Activated CD8-positive, alpha-beta T cell treated with anti-CD3 and anti-CD28 coated beads, Interleukin-2, amount 10 ng/mL, durations not matched to agents 7 days and 5 days (primary cell): ENCODE measurements at regions not wholly inside any gene's neighbourhood (a gene's known extent, or its start where the extent isn't known, plus 50 kb on each side); places are given as distances from the start of the nearest gene placed in this dataset.

Experiments
- ATAC-seq: fragments of 150-1000 bp; cut with Tn5 transposase; one replicate; pipeline ENCODE4 v1.10.0; 2021; ENCODE audit warnings: moderate library complexity
- CTCF ChIA-PET: fragments of 350-600 bp; sonication (Branson Sonifier 250); formaldehyde crosslinking; loops from one replicate; lab custom pipeline; 2021; ENCODE audit warnings: antibody characterized with exemption; lab: Charles Lee
- POLR2A ChIA-PET: fragments of 350-600 bp; sonication (Branson Sonifier 250); formaldehyde crosslinking; loops from one replicate; lab custom pipeline; 2021; ENCODE audit warnings: antibody characterized with exemption; lab: Charles Lee
- DNase-seq: peaks from one replicate; pipeline ENCODE4 v3.0.0-alpha.2; 2020
- H3K27ac Mint-ChIP-seq: one replicate; pipeline ENCODE4 v1.8.0; 2021; ENCODE audit warnings: mild to moderate bottlenecking, mixed read lengths
- H3K27me3 Mint-ChIP-seq: one replicate; pipeline ENCODE4 v1.8.0; 2021; ENCODE audit warnings: low read depth, mixed read lengths
- H3K36me3 Mint-ChIP-seq: one replicate; pipeline ENCODE4 v1.8.0; 2021; ENCODE audit warnings: low read depth, mixed read lengths
- H3K4me1 Mint-ChIP-seq: one replicate; pipeline ENCODE4 v1.8.0; 2021; ENCODE audit warnings: low read depth, mixed read lengths
- H3K4me3 Mint-ChIP-seq: one replicate; pipeline ENCODE4 v1.8.0; 2021; ENCODE audit warnings: mild to moderate bottlenecking, mixed read lengths
- H3K9me3 Mint-ChIP-seq: one replicate; pipeline ENCODE4 v1.8.0; 2022; ENCODE audit warnings: mixed read lengths; ENCODE audit not compliant: insufficient read depth

- ATAC-seq (no peak), DNase-seq (no peak)
- CTCF ChIA-PET, result no interaction called here
- Mint-ChIP-seq H3K4me3 (no peak overlapping the region), H3K4me1 (no peaks in the 10 kb centered on the region), H3K27me3 (no peaks in the 10 kb centered on the region), H3K36me3 (no peaks in the 10 kb centered on the region), H3K9me3 (peaks cover 8% of the 10 kb centered on the region), H3K27ac (no peak overlapping the region)
- POLR2A ChIA-PET, result no interaction called here
These were observed 580.1 kb upstream of the FTMT start for GRCh38 chr5:121271546-121271945.

GRCh38 chr5:121273833-121274433 lies 577.7 kb upstream of the FTMT start:
- CTCF ChIA-PET, result no interaction called here
- POLR2A ChIA-PET, result no interaction called here
- no peaks in the 10 kb centered on the region for H3K36me3 Mint-ChIP-seq
- no peaks in the 10 kb centered on the region for H3K4me1 Mint-ChIP-seq
- H3K9me3 Mint-ChIP-seq, result peaks cover 8% of the 10 kb centered on the region
- no peak for DNase-seq
- H3K27me3 Mint-ChIP-seq, result no peaks in the 10 kb centered on the region
- ATAC-seq, result no peak
- no peak overlapping the region for H3K4me3 Mint-ChIP-seq
- H3K27ac Mint-ChIP-seq, result no peak overlapping the region

DNA sequence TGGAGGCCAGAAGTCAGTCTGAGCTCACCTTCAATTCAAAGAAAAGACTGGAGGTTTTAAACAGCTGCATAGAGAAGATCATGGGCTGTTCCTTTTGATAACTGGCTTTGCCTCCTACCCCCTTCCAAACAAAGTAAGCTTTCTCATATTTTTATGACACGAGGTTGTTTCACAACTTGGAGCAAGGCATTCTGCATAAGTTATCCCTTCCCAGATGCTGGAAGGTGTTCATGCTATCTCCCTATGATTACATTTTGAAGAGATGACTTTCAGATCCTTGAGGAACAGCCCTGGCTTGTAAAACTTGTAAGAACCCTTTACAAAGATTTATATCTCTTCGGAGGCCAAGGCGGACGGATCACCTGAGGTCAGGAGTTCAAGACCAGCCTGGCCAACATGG lies 571.9 kb upstream of the FTMT start:
- no peak overlapping the region for H3K27ac Mint-ChIP-seq
- peaks cover 9% of the 10 kb centered on the region for H3K9me3 Mint-ChIP-seq
- ATAC-seq, result no peak
- no peaks in the 10 kb centered on the region for H3K36me3 Mint-ChIP-seq
- ChIA-PET POLR2A (no interaction called here), CTCF (no interaction called here)
- no peaks in the 10 kb centered on the region for H3K4me1 Mint-ChIP-seq
- DNase-seq, result no peak
- no peak overlapping the region for H3K4me3 Mint-ChIP-seq
- H3K27me3 Mint-ChIP-seq, result no peaks in the 10 kb centered on the region

DNA sequence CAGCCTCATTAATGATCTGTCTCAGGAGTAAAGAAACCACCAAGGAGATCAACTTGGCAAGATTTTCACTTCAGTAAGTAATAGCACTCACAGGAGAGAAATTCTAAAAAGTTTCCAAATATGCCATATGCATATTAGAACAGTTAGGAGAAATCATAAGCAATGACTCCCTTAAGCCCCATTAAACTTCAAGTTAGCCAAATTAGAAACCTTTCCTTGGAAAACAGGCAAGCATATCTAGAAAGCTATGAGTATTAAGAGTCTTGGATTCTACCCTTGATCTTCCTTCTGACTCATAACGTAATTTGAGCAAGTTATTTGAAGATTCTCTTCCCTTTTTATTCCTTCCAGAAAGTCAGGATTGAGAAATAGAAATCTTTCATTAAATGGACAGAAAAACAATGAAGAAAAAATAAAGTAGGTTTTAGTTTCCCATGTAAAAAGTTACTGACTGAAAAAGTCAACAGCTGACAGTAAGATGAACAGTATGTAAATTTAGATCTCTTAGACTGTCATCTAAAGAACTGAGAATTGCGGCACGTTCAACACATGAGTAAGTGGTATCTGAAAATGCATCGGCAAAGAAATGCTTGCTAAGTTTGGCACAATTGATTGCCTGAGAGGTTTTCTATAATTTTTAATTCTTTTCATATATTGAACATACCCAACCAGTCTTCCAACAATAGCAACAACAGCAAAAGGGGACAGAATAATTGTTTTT lies 565.7 kb upstream of the FTMT start:
- Mint-ChIP-seq H3K4me1 (no peaks in the 10 kb centered on the region), H3K27me3 (no peaks in the 10 kb centered on the region), H3K4me3 (no peak overlapping the region), H3K36me3 (no peaks in the 10 kb centered on the region), H3K27ac (no peak overlapping the region), H3K9me3 (peaks cover 4% of the 10 kb centered on the region)
- ChIA-PET CTCF (no interaction called here), POLR2A (no interaction called here)
- ATAC-seq (no peak), DNase-seq (no peak)

DNA sequence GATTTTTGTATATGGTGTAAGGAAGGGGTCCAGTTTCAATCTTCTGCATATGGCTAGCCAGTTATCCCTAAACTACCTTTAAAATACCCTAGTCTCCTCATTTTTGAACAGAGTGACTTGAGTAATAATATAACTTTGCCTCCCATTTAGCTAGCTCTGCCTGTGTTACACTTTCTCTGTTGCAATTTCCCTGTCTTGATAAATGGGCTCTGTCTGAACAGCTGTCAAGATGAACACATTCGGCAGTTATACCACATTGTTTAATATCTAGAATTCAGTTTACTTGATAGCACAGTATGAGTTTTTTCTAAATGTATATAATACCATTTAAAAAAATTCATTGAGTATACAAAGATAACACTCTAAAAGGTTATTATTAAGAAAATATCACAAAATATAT lies 562.9 kb upstream of the FTMT start:
- ChIA-PET CTCF (no interaction called here), POLR2A (no interaction called here)
- ATAC-seq (no peak), DNase-seq (no peak)
- Mint-ChIP-seq H3K9me3 (no peaks in the 10 kb centered on the region), H3K27me3 (no peaks in the 10 kb centered on the region), H3K27ac (no peak overlapping the region), H3K4me1 (no peaks in the 10 kb centered on the region), H3K4me3 (no peak overlapping the region), H3K36me3 (no peaks in the 10 kb centered on the region)

GRCh38 chr5:121292664-121293063 lies 559.0 kb upstream of the FTMT start:
- Mint-ChIP-seq H3K27ac (no peak overlapping the region), H3K4me1 (no peaks in the 10 kb centered on the region), H3K36me3 (no peaks in the 10 kb centered on the region), H3K27me3 (no peaks in the 10 kb centered on the region), H3K4me3 (no peak overlapping the region), H3K9me3 (no peaks in the 10 kb centered on the region)
- ChIA-PET CTCF (no interaction called here), POLR2A (no interaction called here)
- ATAC-seq (no peak), DNase-seq (no peak)

- DNase-seq (no peak), ATAC-seq (no peak)
- Mint-ChIP-seq H3K4me1 (no peaks in the 10 kb centered on the region), H3K27ac (no peak overlapping the region), H3K27me3 (no peaks in the 10 kb centered on the region), H3K9me3 (no peaks in the 10 kb centered on the region), H3K4me3 (no peak overlapping the region), H3K36me3 (no peaks in the 10 kb centered on the region)
- ChIA-PET CTCF (no interaction called here), POLR2A (no interaction called here)
These were observed 555.3 kb upstream of the FTMT start for GRCh38 chr5:121296356-121296755.

GRCh38 chr5:121299153-121299552 lies 552.5 kb upstream of the FTMT start:
- H3K4me3 Mint-ChIP-seq, result no peak overlapping the region
- CTCF ChIA-PET, result no interaction called here
- H3K27ac Mint-ChIP-seq, result no peak overlapping the region
- POLR2A ChIA-PET, result no interaction called here
- DNase-seq (no peak), ATAC-seq (no peak)
- no peaks in the 10 kb centered on the region for H3K4me1 Mint-ChIP-seq
- no peaks in the 10 kb centered on the region for H3K36me3 Mint-ChIP-seq
- H3K27me3 Mint-ChIP-seq, result no peaks in the 10 kb centered on the region
- H3K9me3 Mint-ChIP-seq, result no peaks in the 10 kb centered on the region

DNA sequence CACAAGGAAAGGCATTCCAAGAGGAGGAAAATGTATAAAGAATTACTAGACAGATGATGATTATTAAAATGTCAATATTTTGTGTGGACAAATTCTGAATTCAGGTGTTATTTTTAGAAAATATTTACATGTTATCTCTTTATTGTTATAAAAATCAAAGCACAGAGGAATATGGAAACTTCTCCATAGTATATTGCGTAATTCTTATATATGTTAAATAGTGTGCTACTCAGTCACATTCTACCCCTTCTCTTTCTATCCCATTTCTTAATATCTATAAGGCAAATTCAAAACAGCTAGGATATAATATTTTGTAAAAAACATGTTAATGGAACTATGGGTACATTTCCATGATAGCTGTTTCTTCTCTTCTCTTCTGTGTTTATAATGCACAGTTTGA lies 546.8 kb upstream of the FTMT start:
- no peak overlapping the region for H3K27ac Mint-ChIP-seq
- no peaks in the 10 kb centered on the region for H3K9me3 Mint-ChIP-seq
- H3K27me3 Mint-ChIP-seq, result no peaks in the 10 kb centered on the region
- DNase-seq (no peak), ATAC-seq (no peak)
- no peak overlapping the region for H3K4me3 Mint-ChIP-seq
- no peaks in the 10 kb centered on the region for H3K36me3 Mint-ChIP-seq
- H3K4me1 Mint-ChIP-seq, result no peaks in the 10 kb centered on the region
- POLR2A ChIA-PET, result no interaction called here
- CTCF ChIA-PET, result no interaction called here

- ChIA-PET POLR2A (no interaction called here), CTCF (no interaction called here)
- no peak overlapping the region for H3K4me3 Mint-ChIP-seq
- ATAC-seq, result no peak
- H3K27me3 Mint-ChIP-seq, result no peaks in the 10 kb centered on the region
- no peaks in the 10 kb centered on the region for H3K36me3 Mint-ChIP-seq
- H3K9me3 Mint-ChIP-seq, result peaks cover 11% of the 10 kb centered on the region
- no peak for DNase-seq
- H3K27ac Mint-ChIP-seq, result no peak overlapping the region
- H3K4me1 Mint-ChIP-seq, result no peaks in the 10 kb centered on the region
These were observed 537.8 kb upstream of the FTMT start for GRCh38 chr5:121313886-121314285.

DNA sequence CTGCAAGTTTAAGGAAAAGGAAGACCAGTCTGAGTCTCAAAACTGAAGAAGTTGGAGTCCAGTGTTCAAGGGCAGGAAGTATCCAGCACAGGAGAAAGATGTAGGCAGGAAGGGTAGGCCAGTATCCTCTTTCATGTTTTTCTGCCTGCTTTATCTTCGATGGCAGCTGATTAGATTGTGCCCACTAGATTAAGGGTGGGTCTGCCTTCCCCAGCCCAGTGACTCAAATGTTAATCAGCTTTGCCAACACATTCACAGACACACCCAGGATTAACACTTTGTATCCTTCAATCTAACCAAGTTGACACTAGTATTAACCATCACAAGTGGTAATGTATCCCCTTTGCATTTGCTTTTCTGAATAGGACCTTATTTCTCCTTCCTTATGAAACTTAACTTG lies 535.9 kb upstream of the FTMT start:
- POLR2A ChIA-PET, result no interaction called here
- ATAC-seq, result no peak
- CTCF ChIA-PET, result no interaction called here
- no peaks in the 10 kb centered on the region for H3K4me1 Mint-ChIP-seq
- H3K36me3 Mint-ChIP-seq, result no peaks in the 10 kb centered on the region
- H3K9me3 Mint-ChIP-seq, result peaks cover 11% of the 10 kb centered on the region
- no peaks in the 10 kb centered on the region for H3K27me3 Mint-ChIP-seq
- DNase-seq, result no peak
- no peak overlapping the region for H3K4me3 Mint-ChIP-seq
- H3K27ac Mint-ChIP-seq, result no peak overlapping the region

DNA sequence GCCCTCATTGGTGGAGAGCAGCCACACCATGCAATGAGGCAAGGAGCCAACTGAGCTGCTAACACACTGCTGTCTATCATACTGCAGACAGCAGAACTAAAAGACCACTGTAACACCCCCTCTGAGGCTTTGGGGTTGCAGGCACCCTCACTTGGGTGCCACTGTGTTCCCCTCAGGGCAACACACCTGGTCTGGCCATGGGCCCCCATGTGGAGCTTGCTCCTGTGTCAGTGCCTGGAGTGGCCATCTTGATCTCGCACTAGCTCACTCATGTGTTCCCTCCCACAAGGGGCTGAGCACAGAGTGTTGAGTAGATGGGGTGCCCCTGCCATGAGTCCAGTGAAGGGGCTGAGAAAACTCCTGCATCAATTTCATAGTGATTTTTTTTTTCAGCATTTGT lies 532.4 kb upstream of the FTMT start:
- ATAC-seq (no peak), DNase-seq (no peak)
- ChIA-PET CTCF (no interaction called here), POLR2A (no interaction called here)
- H3K27me3 Mint-ChIP-seq, result no peaks in the 10 kb centered on the region
- peaks cover 10% of the 10 kb centered on the region for H3K9me3 Mint-ChIP-seq
- no peaks in the 10 kb centered on the region for H3K4me1 Mint-ChIP-seq
- H3K4me3 Mint-ChIP-seq, result no peak overlapping the region
- H3K36me3 Mint-ChIP-seq, result no peaks in the 10 kb centered on the region
- H3K27ac Mint-ChIP-seq, result no peak overlapping the region

- no peaks in the 10 kb centered on the region for H3K36me3 Mint-ChIP-seq
- no peaks in the 10 kb centered on the region for H3K4me1 Mint-ChIP-seq
- CTCF ChIA-PET, result no interaction called here
- no peak overlapping the region for H3K27ac Mint-ChIP-seq
- DNase-seq (no peak), ATAC-seq (no peak)
- POLR2A ChIA-PET, result no interaction called here
- H3K4me3 Mint-ChIP-seq, result no peak overlapping the region
- no peaks in the 10 kb centered on the region for H3K9me3 Mint-ChIP-seq
- H3K27me3 Mint-ChIP-seq, result no peaks in the 10 kb centered on the region
These were observed 525.8 kb upstream of the FTMT start for GRCh38 chr5:121325930-121326329.
